Omental fat pad (tissue), 3 donors: ENCODE measurements at regions not wholly inside any gene's neighbourhood (a gene's known extent, or its start where the extent isn't known, plus 50 kb on each side); places are given as distances from the start of the nearest gene placed in this dataset.

Experiments
- ATAC-seq: fragments of 150-250 bp; one replicate; pipeline ENCODE4 v1.9.1; 2016; ENCODE audit warnings: mild to moderate bottlenecking, moderate library complexity; ENCODE audit not compliant: low FRiP score
- DNase-seq: peaks from one replicate; pipeline ENCODE4 v3.0.0-alpha.2; 2019; ENCODE audit warnings: low spot score
- CTCF ChIP-seq, 3 donors: fragments of 450-650 bp; IDR thresholded peaks; one replicate each; pipeline ENCODE4 v1.5.1; 2016 to 2017; ENCODE audit warnings: antibody characterized with exemption in 3 of 3, mild to moderate bottlenecking in 3 of 3, moderate library complexity in 2 of 3

- no peak for TF ChIP-seq CTCF (IDR thresholded peaks at IDR 0.05)
- DNase-seq (no peak), ATAC-seq (no peak)
Measured at GRCh38 chr20:24207803-24208300, 219.3 kb upstream of the GGTLC1 start.

GRCh38 chr20:24206995-24207394 is 218.4 kb upstream of the GGTLC1 start:
- TF ChIP-seq CTCF (IDR thresholded peaks at IDR 0.05) = no peak
- ATAC-seq = no peak

GRCh38 chr20:24203526-24204183 is 215.1 kb upstream of the GGTLC1 start:
- DNase-seq (no peak), ATAC-seq (no peak)
- no peak for TF ChIP-seq CTCF (IDR thresholded peaks at IDR 0.05)

More at GRCh38 chr20:24206995-24207394, 218.4 kb upstream of the GGTLC1 start:
- DNase-seq = no peak

GRCh38 chr20:24199501-24199900 is 210.9 kb upstream of the GGTLC1 start:
- no peak for ATAC-seq

GRCh38 chr20:24194143-24194542 is 205.6 kb upstream of the GGTLC1 start:
- DNase-seq (no peak), ATAC-seq (no peak)
- TF ChIP-seq CTCF (IDR thresholded peaks at IDR 0.05) = no peak

More at GRCh38 chr20:24199501-24199900, 210.9 kb upstream of the GGTLC1 start:
- TF ChIP-seq CTCF (IDR thresholded peaks at IDR 0.05) = no peak
- DNase-seq = no peak

- ATAC-seq (no peak), DNase-seq (no peak)
- TF ChIP-seq CTCF (IDR thresholded peaks at IDR 0.05) = no peak
Measured at GRCh38 chr20:24190905-24191304, 202.3 kb upstream of the GGTLC1 start.

GRCh38 chr20:24185791-24186190 is 197.2 kb upstream of the GGTLC1 start:
- no peak for TF ChIP-seq CTCF (IDR thresholded peaks at IDR 0.05)
- ATAC-seq (no peak), DNase-seq (no peak)
